ENCODE measurements at regions not wholly inside any gene's neighbourhood (a gene's known extent, or its start where the extent isn't known, plus 50 kb on each side); places are given as distances from the start of the nearest gene placed in this dataset.
"Not testable (repeated sequence)": the region's sequence is repeated elsewhere in the genome, so short reads cannot be mapped to it uniquely, and the experiment has no call there.

DNA sequence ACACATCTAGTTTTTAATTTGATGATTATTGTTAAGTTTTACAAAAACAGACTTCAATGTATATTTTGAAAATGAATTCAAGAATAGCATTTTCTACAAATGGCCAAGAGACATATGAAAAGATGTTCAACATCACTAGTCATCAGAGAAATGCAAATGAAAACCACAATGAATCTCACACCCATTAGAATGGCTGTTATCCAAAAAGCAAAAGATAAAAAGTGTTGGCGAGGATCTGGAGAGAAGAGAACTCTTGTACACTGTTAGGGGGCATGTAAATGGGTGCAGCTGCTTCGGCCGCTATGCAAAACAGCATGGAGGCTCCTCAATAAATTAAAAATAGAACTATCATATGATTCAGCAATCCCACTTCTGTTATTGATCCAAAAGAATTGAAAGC is 185.8 kb upstream of the CCN2 start:
- no peak for DNase-seq

- no peak for DNase-seq
These were observed 184.2 kb upstream of the CCN2 start for GRCh38 chr6:132135409-132135808.

GRCh38 chr6:132133736-132134445 is 182.7 kb upstream of the CCN2 start:
- no peak for DNase-seq

- no peak for DNase-seq
These were observed 181.9 kb upstream of the CCN2 start for GRCh38 chr6:132132924-132133639.

DNA sequence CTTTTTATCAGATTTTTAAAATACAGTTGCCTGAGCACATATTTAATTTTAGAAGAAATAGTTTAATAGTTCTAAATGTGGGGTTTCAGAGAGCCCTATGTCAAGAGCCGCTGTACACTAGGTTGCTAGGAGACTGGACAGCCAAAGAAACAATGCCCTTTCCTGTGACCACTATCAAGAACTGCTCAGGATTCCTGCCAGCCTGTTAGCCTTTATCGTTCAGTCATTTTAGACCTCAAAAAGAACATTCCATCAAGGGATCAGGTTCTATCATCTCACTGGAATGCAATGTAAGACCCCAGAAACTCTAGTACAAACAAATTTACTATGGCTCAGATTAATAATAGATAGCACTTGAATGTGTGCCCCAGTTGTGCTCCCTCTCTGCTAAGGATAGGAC is 181.2 kb upstream of the CCN2 start:
- no peak for DNase-seq

DNA sequence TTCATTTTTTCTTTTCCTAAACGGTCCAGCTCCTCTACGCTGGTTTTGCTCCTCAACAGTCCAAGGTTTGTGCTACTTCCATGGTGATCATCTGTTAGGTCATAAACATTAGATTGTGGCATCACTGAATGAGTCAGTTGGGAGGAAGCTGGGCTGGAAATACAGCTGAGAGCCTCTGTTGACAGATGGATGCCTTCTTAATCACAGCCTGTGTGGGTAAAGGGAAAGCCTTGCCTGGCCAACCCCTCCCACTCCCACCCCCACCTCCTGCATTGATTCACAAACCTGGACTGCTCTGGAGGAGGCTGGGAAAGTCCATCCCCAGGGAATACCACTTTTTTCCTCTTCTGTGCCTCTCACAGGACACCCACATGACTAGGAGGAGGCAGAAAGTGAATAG is 180.6 kb upstream of the CCN2 start:
- DNase-seq, result no peak

DNA sequence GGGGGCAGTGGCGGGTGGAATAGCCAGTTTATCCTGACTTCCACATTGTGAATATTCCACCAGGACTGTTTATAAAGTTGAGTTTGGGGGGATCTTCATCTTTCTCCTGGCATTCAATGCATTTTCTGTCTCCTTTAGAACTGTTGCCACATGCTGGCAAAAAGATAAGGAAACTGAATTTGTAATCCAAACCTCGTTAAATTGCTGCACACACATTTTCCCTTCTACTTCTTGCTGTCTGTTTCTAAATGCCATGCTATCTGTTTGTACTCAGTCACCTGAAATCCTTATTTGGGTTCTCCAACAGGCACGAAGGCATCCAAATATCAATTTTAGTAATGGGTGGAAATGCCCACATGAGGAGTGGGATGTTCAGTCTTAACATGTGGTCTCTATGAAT is 180.2 kb upstream of the CCN2 start:
- no peak for DNase-seq

- DNase-seq, result no peak
These were observed 179.6 kb upstream of the CCN2 start for GRCh38 chr6:132130626-132131298.

- DNase-seq, result no peak
These were observed 177.3 kb upstream of the CCN2 start for GRCh38 chr6:132128424-132128823.

DNA sequence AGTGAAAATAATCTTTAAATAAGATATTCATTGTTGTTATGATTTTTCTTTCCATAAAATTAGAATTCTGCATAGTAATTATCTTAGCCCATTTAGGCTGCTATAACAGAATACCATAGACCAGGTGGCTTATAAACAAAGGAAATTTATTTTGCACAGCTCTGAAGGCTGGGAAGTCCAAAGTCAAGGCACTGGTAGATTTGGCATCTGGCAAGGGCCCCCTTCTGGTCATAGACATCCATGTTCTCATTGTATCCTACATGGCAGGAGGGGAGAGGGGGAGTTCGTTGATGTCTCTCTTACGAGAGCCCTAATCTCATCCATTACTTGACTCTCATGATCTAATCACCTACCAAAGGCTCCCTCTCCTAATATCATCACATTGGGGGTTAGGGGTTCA is 175.0 kb upstream of the CCN2 start:
- DNase-seq, result no peak

DNA sequence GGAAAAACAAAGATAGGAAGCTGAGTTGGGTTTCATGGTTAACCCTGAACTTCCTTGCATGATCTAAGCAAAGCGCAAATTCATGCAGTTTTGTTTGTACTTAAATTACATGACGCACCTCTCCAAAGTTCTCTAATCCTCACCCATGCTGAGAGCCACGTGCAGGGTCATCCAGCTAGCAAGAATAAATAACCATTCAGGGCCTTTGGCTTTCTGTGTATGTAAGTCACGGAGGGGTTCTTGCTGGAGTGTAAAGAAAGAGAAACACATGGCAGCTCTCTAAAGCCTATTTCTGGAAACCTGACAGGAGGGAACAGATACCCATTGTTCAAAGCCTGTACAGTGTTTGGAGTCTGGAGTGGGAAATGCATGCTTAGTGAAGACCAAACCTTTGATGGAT is 171.7 kb upstream of the CCN2 start:
- no peak for DNase-seq

GRCh38 chr6:132122176-132122575 is 171.0 kb upstream of the CCN2 start:
- no peak for DNase-seq

- DNase-seq, result no peak
These were observed 167.0 kb upstream of the CCN2 start for GRCh38 chr6:132118144-132118543.

DNA sequence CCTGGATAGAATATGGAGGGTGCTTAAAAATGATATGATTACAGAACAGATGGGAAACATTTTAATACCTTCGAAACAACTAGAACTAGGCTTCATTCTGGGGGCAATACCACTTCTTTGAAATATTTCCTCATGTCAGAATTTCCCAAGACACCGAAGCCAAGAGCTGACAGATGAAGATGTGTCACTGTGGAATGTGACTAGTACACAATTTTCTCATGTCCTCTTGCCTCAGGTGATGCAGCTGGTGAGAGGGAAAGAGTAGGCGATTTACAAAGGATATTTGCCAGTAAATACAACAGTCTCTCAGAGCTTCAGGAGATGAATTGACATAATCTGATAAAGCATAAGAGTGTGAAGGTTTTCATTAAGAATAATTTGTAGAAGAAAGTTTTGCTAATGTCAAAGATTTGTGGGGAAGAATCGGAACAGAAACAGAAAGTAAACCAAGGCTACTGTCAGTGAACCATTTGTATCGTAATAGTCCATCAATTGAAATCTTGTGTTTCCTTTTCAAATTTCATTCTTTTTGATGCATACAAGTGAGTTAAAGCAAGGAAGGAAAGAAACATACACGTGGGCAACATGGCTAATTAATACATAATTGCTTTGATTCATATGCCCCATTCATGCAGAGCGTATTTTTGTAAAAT is 164.7 kb upstream of the CCN2 start:
- peak; percentile 12 for DNase-seq

DNA sequence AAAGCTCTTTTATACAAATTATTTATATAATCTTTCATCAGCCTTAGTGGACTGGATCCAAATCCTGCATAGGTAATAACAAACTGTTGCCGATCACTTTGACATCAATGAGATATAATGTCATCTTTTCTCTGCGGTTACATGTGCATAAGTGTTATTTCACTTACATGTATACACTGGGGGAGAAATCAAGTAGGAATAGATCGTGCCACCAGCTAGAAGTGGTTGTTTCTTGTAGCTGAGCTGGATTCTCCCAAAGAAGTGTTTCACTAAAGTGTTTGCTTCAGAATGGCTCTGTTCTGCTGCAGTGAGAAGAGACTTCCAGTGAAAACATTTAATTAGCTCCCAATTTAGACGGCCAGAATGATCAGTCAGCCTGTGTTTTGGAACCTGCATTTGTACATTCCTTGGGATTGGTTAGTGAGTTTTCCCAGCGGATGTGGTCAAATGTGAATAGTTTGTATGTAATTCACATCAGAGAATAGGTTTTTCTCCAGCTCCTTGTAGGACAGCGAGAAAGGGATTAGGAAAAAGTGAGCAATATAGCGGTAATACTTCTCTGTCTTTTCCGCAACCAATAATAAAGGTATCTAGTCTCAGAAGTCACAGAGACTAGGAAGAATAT is 163.1 kb upstream of the CCN2 start:
- no peak for DNase-seq

- not testable (repeated sequence) for DNase-seq
These were observed 158.6 kb upstream of the CCN2 start for GRCh38 chr6:132109752-132110151.

DNA sequence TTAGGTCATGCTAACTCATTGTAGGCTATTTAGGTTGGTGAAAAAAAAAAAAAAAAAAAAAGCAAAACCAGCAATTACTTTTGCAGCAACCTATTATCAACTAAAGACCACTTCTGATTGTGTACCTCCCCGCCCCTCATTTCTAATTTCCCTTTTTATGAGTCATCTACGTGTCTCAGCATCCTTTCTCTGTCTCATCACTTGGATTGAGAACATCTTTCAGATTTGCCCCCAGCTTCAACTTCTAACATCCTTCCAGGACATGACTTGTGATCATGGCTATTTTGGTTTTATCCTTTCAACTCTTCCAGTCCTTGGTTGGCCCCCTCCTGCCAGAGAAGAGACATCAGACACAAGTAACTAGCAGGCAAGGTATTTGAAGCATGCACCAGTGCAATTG is 156.7 kb upstream of the CCN2 start:
- no peak for DNase-seq

GRCh38 chr6:132101535-132101934 is 150.4 kb upstream of the CCN2 start:
- DNase-seq, result no peak

DNA sequence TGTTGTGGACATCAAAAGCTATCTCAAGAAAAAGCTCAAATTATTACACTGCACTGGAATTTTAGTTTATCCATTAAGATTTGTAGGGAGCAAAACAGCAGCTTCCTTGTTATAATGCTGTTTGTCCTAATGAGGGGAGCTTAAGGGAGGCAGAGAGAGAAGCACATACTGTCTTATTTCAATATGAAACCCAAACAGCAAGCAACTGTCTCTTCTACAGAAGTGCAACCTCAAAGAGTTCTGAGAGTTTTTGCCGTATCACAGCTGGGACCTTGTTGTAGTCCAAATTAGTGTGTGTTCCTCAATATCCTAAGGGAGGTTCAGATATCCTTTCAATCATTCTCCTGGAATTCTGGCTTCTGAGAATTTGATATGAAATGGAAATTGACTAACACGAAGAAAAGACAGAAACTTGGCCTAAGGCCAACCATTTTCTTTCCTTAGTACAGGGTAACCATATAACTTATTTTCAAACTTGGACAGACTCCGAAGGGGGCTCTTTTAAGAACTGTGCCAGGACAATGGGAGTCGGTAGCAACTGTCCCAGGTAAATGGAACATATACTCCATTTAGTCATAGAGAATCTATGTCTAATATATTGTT is 149.3 kb upstream of the CCN2 start:
- DNase-seq, result no peak

DNA sequence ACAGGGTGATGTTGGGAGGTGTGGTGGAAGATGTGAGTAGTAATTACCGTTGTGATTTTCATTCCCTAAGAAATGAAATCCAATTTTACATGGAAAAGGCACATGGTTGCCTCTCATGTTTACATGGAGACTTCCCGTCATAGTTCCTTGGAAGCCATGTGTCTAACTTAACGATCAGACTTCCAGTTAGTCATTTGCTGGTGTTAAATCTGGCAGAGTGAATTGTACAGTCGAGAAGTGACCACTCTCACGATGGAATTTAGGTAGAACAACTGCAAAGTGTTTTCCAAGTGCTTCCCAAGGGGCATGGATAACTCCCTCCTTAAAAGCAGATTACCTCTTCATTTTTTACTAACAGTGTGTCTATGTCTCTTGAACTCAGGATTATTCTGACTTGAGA is 145.8 kb upstream of the CCN2 start:
- no peak for DNase-seq

DNA sequence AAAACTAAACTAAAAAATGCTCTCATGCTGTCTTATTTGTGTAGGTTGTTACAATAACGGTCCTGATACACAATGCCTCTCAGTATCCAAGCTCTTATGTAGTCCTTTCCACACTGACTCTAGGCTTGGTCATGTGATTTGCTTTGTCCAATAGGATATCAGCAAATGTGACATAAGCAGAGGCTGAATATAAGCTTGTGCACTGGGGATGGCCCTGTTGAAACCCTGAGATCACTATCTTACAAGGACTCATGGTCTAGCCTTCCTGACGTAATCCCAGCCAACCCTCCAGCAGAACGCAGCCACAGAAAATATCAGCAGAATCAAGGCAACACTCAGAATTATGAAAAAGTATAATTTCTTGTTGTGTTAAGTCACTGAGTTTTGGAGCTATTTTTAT is 145.1 kb upstream of the CCN2 start:
- no peak for DNase-seq

DNA sequence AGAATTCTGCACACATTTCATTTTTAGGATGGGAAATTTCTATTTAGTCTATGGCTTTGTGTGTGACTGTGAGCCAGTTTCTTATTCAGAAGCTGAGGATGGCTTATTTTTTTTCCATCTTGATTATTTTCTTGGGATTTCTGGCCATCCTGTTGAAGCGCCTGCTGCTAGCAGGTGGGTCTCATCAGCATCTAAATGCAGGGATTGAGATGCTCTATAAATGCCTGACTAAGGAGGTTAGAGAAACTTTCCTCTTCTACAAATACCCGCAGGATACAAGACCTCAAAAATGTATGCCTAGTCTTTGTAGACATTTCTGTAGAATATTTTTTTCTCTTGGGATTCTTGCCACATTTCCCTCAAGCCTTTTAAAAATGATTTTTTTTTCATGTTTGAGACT is 138.0 kb upstream of the CCN2 start:
- DNase-seq, result no peak

- no peak for DNase-seq
These were observed 137.0 kb upstream of the CCN2 start for GRCh38 chr6:132088150-132088549.
